Activated T-helper 2 cell treated with anti-CD3 and anti-CD28 coated beads, Interferon-gamma antibody, Interleukin-2, Interleukin-4, amounts not matched to agents 10 μg/mL and 5 μg/mL and 100 μg/mL, durations not matched to agents 14 hours and 24 hours and 36 hours (primary cell): ENCODE measurements at regions not wholly inside any gene's neighbourhood (a gene's known extent, or its start where the extent isn't known, plus 50 kb on each side); places are given as distances from the start of the nearest gene placed in this dataset.

ENCODE experiments used
- DNase-seq: peaks from one replicate; pipeline ENCODE4 v3.0.0; 2021; ENCODE audit warnings: low spot score
- H3K27ac Mint-ChIP-seq: one replicate; pipeline ENCODE4 v1.8.0; 2021; ENCODE audit warnings: mixed read lengths
- H3K27me3 Mint-ChIP-seq: one replicate; pipeline ENCODE4 v1.8.0; 2021; ENCODE audit warnings: low read depth, mixed read lengths
- H3K36me3 Mint-ChIP-seq: one replicate; pipeline ENCODE4 v1.8.0; 2021; ENCODE audit warnings: low read depth, mixed read lengths
- H3K4me1 Mint-ChIP-seq: one replicate; pipeline ENCODE4 v1.8.0; 2021; ENCODE audit warnings: low read depth, mixed read lengths
- H3K4me3 Mint-ChIP-seq: one replicate; pipeline ENCODE4 v1.8.0; 2021; ENCODE audit warnings: low read depth, mild to moderate bottlenecking, moderate library complexity, mixed read lengths
- H3K9me3 Mint-ChIP-seq: one replicate; pipeline ENCODE4 v1.8.0; 2021; ENCODE audit warnings: mixed read lengths
- intact Hi-C: fragments of 100-400 bp; cut with micrococcal nuclease; formaldehyde crosslinking; loops from one replicate; pipeline ENCODE4 v1.15.1; 2023

- no peak for DNase-seq
- H3K36me3 Mint-ChIP-seq, result no peaks in the 10 kb centered on the region
- no peaks in the 10 kb centered on the region for H3K4me1 Mint-ChIP-seq
- H3K27me3 Mint-ChIP-seq, result no peaks in the 10 kb centered on the region
- no peak overlapping the region for H3K27ac Mint-ChIP-seq
- no peak overlapping the region for H3K4me3 Mint-ChIP-seq
- H3K9me3 Mint-ChIP-seq, result no peaks in the 10 kb centered on the region
- intact Hi-C loops, result no loop called here
Observed at GRCh38 chr11:70574725-70575347, 176.5 kb downstream of the CTTN start.

- no peaks in the 10 kb centered on the region for H3K27me3 Mint-ChIP-seq
- H3K4me3 Mint-ChIP-seq, result no peak overlapping the region
- no peaks in the 10 kb centered on the region for H3K9me3 Mint-ChIP-seq
- no peaks in the 10 kb centered on the region for H3K36me3 Mint-ChIP-seq
- no peak for DNase-seq
- intact Hi-C loops, result no loop called here
- no peaks in the 10 kb centered on the region for H3K4me1 Mint-ChIP-seq
- H3K27ac Mint-ChIP-seq, result no peak overlapping the region
Observed at GRCh38 chr11:70575396-70576060, 177.2 kb downstream of the CTTN start.

GRCh38 chr11:70577258-70577603, 178.9 kb downstream of the CTTN start:
- Mint-ChIP-seq H3K4me1 (no peaks in the 10 kb centered on the region), H3K27me3 (no peaks in the 10 kb centered on the region), H3K4me3 (no peak overlapping the region), H3K27ac (no peak overlapping the region), H3K9me3 (no peaks in the 10 kb centered on the region), H3K36me3 (no peaks in the 10 kb centered on the region)
- intact Hi-C loops, result no loop called here
- no peak for DNase-seq

GRCh38 chr11:70577948-70578347, 179.6 kb downstream of the CTTN start:
- intact Hi-C loops, result no loop called here
- no peak for DNase-seq
- Mint-ChIP-seq H3K4me3 (no peak overlapping the region), H3K36me3 (no peaks in the 10 kb centered on the region), H3K27ac (no peak overlapping the region), H3K9me3 (no peaks in the 10 kb centered on the region), H3K27me3 (no peaks in the 10 kb centered on the region), H3K4me1 (no peaks in the 10 kb centered on the region)

- Mint-ChIP-seq H3K4me3 (no peak overlapping the region), H3K27ac (no peak overlapping the region), H3K36me3 (no peaks in the 10 kb centered on the region), H3K4me1 (no peaks in the 10 kb centered on the region), H3K9me3 (no peaks in the 10 kb centered on the region), H3K27me3 (no peaks in the 10 kb centered on the region)
- intact Hi-C loops, result no loop called here
- DNase-seq, result no peak
Observed at GRCh38 chr11:70578371-70578770, 180.0 kb downstream of the CTTN start.

GRCh38 chr11:70578831-70579230, 180.5 kb downstream of the CTTN start:
- no peaks in the 10 kb centered on the region for H3K4me1 Mint-ChIP-seq
- no peak for DNase-seq
- no peaks in the 10 kb centered on the region for H3K27me3 Mint-ChIP-seq
- no peak overlapping the region for H3K27ac Mint-ChIP-seq
- intact Hi-C loops, result no loop called here
- H3K36me3 Mint-ChIP-seq, result no peaks in the 10 kb centered on the region
- H3K9me3 Mint-ChIP-seq, result no peaks in the 10 kb centered on the region
- H3K4me3 Mint-ChIP-seq, result no peak overlapping the region

GRCh38 chr11:70579316-70579955, 181.1 kb downstream of the CTTN start:
- H3K27me3 Mint-ChIP-seq, result no peaks in the 10 kb centered on the region
- DNase-seq, result no peak
- intact Hi-C loops, result no loop called here
- no peaks in the 10 kb centered on the region for H3K36me3 Mint-ChIP-seq
- H3K4me1 Mint-ChIP-seq, result no peaks in the 10 kb centered on the region
- H3K4me3 Mint-ChIP-seq, result no peak overlapping the region
- H3K9me3 Mint-ChIP-seq, result no peaks in the 10 kb centered on the region
- no peak overlapping the region for H3K27ac Mint-ChIP-seq

- Mint-ChIP-seq H3K36me3 (no peaks in the 10 kb centered on the region), H3K4me3 (no peak overlapping the region), H3K9me3 (no peaks in the 10 kb centered on the region), H3K4me1 (no peaks in the 10 kb centered on the region), H3K27ac (no peak overlapping the region), H3K27me3 (no peaks in the 10 kb centered on the region)
- intact Hi-C loops, result no loop called here
- DNase-seq, result no peak
Observed at GRCh38 chr11:70580036-70580805, 181.9 kb downstream of the CTTN start.

GRCh38 chr11:70581991-70582885, 183.9 kb downstream of the CTTN start:
- H3K4me3 Mint-ChIP-seq, result no peak overlapping the region
- H3K4me1 Mint-ChIP-seq, result no peaks in the 10 kb centered on the region
- H3K36me3 Mint-ChIP-seq, result no peaks in the 10 kb centered on the region
- H3K27ac Mint-ChIP-seq, result no peak overlapping the region
- H3K9me3 Mint-ChIP-seq, result no peaks in the 10 kb centered on the region
- peaks cover 11% of the 10 kb centered on the region for H3K27me3 Mint-ChIP-seq
- intact Hi-C loops, result no loop called here
- no peak for DNase-seq

GRCh38 chr11:70582886-70583641, 184.7 kb downstream of the CTTN start:
- H3K9me3 Mint-ChIP-seq, result no peaks in the 10 kb centered on the region
- H3K4me3 Mint-ChIP-seq, result no peak overlapping the region
- no peak for DNase-seq
- intact Hi-C loops, result no loop called here
- H3K27me3 Mint-ChIP-seq, result peaks cover 15% of the 10 kb centered on the region
- no peaks in the 10 kb centered on the region for H3K36me3 Mint-ChIP-seq
- no peaks in the 10 kb centered on the region for H3K4me1 Mint-ChIP-seq
- H3K27ac Mint-ChIP-seq, result no peak overlapping the region

GRCh38 chr11:70583781-70584218, 185.5 kb downstream of the CTTN start:
- DNase-seq, result no peak
- H3K4me3 Mint-ChIP-seq, result no peak overlapping the region
- no peaks in the 10 kb centered on the region for H3K4me1 Mint-ChIP-seq
- H3K36me3 Mint-ChIP-seq, result no peaks in the 10 kb centered on the region
- H3K27me3 Mint-ChIP-seq, result peaks cover 19% of the 10 kb centered on the region
- H3K9me3 Mint-ChIP-seq, result no peaks in the 10 kb centered on the region
- H3K27ac Mint-ChIP-seq, result no peak overlapping the region
- intact Hi-C loops, result no loop called here
